ENCODE measurements at regions not wholly inside any gene's neighbourhood (a gene's known extent, or its start where the extent isn't known, plus 50 kb on each side); places are given as distances from the start of the nearest gene placed in this dataset.

GRCh38 chr21:18899261-18899660 is 495.7 kb upstream of the TMPRSS15 start:
- no peak for TF ChIP-seq CTCF (IDR thresholded peaks at IDR 0.05)
- TF ChIP-seq SIN3A (IDR thresholded peaks at IDR 0.05; ENCODE audit: borderline replicate concordance, insufficient read depth, low read depth, low read length) = no peak
- TF ChIP-seq POLR2AphosphoS5 (IDR thresholded peaks at IDR 0.05; ENCODE audit: low read depth, low read length) = no peak
- no peak for TF ChIP-seq TCF7L2 (IDR thresholded peaks at IDR 0.05; ENCODE audit: low read depth, low read length)
- no peak for TF ChIP-seq REST (IDR thresholded peaks at IDR 0.05; ENCODE audit: insufficient read depth in 1 of 2, low read depth in 2 of 2, low read length in 1 of 2)
